Ascending aorta (tissue), 2 donors: ENCODE measurements at regions not wholly inside any gene's neighbourhood (a gene's known extent, or its start where the extent isn't known, plus 50 kb on each side); places are given as distances from the start of the nearest gene placed in this dataset.

Experiments used
- DNase-seq, 2 donors: peaks; one replicate each; pipeline ENCODE4 v3.0.0-alpha.2; 2019; ENCODE audit warnings: low spot score in 2 of 2
- H3K27ac ChIP-seq, 2 donors: fragments of 200-600 bp; sonication (generic); one replicate each; pipeline ENCODE4 v1.5.1; 2016 to 2017; ENCODE audit warnings: mild to moderate bottlenecking in 1 of 2
- H3K27me3 ChIP-seq: fragments of 200-600 bp; sonication (generic); one replicate; pipeline ENCODE4 v1.5.1; 2017
- H3K36me3 ChIP-seq, 2 donors: fragments of 200-600 bp; sonication (generic); one replicate each; pipeline ENCODE4 v1.5.1; 2016
- H3K4me1 ChIP-seq, 2 donors: fragments of 200-600 bp; sonication (generic); one replicate each; pipeline ENCODE4 v1.5.1; 2016 to 2017; ENCODE audit warnings: mild to moderate bottlenecking in 1 of 2
- H3K4me3 ChIP-seq, 2 donors: fragments of 200-600 bp; sonication (generic); one replicate each; pipeline ENCODE4 v1.5.1; 2016 to 2017; ENCODE audit warnings: mild to moderate bottlenecking in 1 of 2
- H3K9me3 ChIP-seq, 2 donors: fragments of 200-600 bp; sonication (generic); one replicate each; pipeline ENCODE4 v1.5.1; 2016
- CTCF ChIP-seq, 3 experiments: fragments of 200-600 bp in 2 of 3; fragments of 450-650 bp in 1 of 3; sonication (generic) in 2 of 3; IDR thresholded peaks; one replicate each; pipeline ENCODE4 v1.5.1; 2016 to 2019; ENCODE audit warnings: antibody characterized with exemption in 3 of 3, mild to moderate bottlenecking in 1 of 3, moderate library complexity in 1 of 3
- intact Hi-C: fragments of 100-400 bp; cut with DNase I; formaldehyde crosslinking; loops from one replicate; pipeline ENCODE4 v1.15.1; 2023

- Histone ChIP-seq H3K4me3 (no peak overlapping the region), H3K36me3 (no peaks in the 10 kb centered on the region), H3K27me3 (no peaks in the 10 kb centered on the region), H3K27ac (no peak overlapping the region), H3K4me1 (no peaks in the 10 kb centered on the region), H3K9me3 (no peaks in the 10 kb centered on the region)
- intact Hi-C loops: no loop called here
- TF ChIP-seq CTCF (IDR thresholded peaks at IDR 0.05): no peak
- no peak for DNase-seq
Measured at GRCh38 chr16:86067516-86067915, 168.6 kb downstream of the IRF8 start.

DNA sequence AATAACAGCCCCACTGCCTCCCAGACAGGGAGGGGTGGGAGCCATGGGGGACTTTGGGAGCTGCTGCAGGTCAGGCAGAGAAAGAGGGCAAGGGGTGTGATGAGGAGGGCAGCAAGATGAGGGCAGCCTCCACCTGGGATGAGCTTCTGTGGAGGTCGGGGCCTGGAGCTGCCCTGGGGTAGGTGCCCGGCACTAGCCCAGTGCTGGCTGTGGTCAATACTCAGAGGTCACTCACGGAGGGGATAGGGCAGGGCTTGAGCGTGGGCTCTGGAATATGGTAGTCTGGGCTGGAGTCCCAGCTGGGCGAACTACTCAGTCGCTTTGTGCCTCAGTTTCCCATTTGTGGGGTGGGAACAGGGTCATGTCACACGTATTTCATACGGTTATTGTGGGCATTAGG, 169.0 kb downstream of the IRF8 start:
- no peaks in the 10 kb centered on the region for H3K27me3 ChIP-seq
- intact Hi-C loops: no loop called here
- no peaks in the 10 kb centered on the region for H3K36me3 ChIP-seq
- H3K4me3 ChIP-seq: no peak overlapping the region
- DNase-seq: no peak
- no peak overlapping the region for H3K27ac ChIP-seq
- H3K4me1 ChIP-seq: no peaks in the 10 kb centered on the region
- H3K9me3 ChIP-seq: no peaks in the 10 kb centered on the region
- no peak for TF ChIP-seq CTCF (IDR thresholded peaks at IDR 0.05)

- no peak for TF ChIP-seq CTCF (IDR thresholded peaks at IDR 0.05)
- Histone ChIP-seq H3K4me3 (no peak overlapping the region), H3K27me3 (no peaks in the 10 kb centered on the region), H3K9me3 (no peaks in the 10 kb centered on the region), H3K4me1 (no peaks in the 10 kb centered on the region), H3K36me3 (no peaks in the 10 kb centered on the region), H3K27ac (no peak overlapping the region)
- DNase-seq: no peak
- intact Hi-C loops: no loop called here
Measured at GRCh38 chr16:86068722-86069121, 169.8 kb downstream of the IRF8 start.

GRCh38 chr16:86069736-86070298, 170.9 kb downstream of the IRF8 start:
- Histone ChIP-seq H3K36me3 (no peaks in the 10 kb centered on the region), H3K4me1 (no peaks in the 10 kb centered on the region), H3K9me3 (no peaks in the 10 kb centered on the region), H3K27ac (no peak overlapping the region), H3K27me3 (no peaks in the 10 kb centered on the region), H3K4me3 (no peak overlapping the region)
- intact Hi-C loops: no loop called here
- TF ChIP-seq CTCF (IDR thresholded peaks at IDR 0.05): no peak
- DNase-seq: no peak

DNA sequence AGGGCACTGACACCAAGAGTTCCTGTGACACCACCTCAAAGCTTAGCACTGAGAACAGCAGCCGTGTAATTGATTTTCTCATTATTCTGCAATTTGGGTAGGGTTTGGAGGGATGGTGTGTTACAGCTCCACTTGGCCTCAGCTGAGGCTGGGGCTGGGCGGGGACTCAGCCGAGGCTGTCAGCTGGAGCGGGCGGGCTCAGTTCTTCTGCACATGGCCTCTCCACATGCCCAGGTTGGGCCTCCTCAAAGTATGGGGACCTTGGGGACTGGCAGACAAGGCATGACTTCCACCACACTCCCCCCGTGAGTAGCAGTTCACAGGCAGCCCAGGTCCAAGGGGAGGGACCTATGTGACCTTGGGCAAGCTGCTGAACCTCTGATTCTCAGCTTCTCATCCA, 171.5 kb downstream of the IRF8 start:
- Histone ChIP-seq H3K27me3 (no peaks in the 10 kb centered on the region), H3K27ac (no peak overlapping the region), H3K4me1 (no peaks in the 10 kb centered on the region), H3K9me3 (no peaks in the 10 kb centered on the region), H3K4me3 (no peak overlapping the region), H3K36me3 (no peaks in the 10 kb centered on the region)
- no peak for DNase-seq
- TF ChIP-seq CTCF (IDR thresholded peaks at IDR 0.05): no peak
- intact Hi-C loops: no loop called here

DNA sequence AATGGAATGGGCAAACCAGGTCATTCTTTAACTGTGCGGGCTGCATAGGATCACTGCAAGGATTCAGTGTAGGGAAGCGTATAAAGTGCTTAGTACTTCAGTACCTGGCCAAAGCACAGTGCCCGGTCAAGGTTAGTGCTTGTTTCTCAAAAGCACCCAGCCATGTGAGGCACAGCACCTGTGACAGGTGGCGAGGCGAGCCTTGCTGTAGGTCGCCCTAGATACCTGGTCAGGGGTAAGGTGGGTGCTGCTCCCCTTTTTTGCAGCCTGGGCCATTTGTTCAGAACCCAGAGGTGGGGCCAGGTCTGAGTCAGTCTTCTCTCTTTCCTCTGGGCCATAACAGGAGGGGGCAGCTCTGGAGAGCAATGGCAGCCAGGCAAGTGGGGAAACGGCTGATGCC, 172.0 kb downstream of the IRF8 start:
- no peaks in the 10 kb centered on the region for H3K27me3 ChIP-seq
- H3K36me3 ChIP-seq: no peaks in the 10 kb centered on the region
- intact Hi-C loops: no loop called here

More for the DNA sequence above, 172.0 kb downstream of the IRF8 start:
- H3K4me3 ChIP-seq: no peak overlapping the region
- no peak for DNase-seq
- TF ChIP-seq CTCF (IDR thresholded peaks at IDR 0.05): no peak
- no peaks in the 10 kb centered on the region for H3K4me1 ChIP-seq
- no peaks in the 10 kb centered on the region for H3K9me3 ChIP-seq
- H3K27ac ChIP-seq: no peak overlapping the region
